Endometrium (tissue), 2 donors: ENCODE measurements at regions not wholly inside any gene's neighbourhood (a gene's known extent, or its start where the extent isn't known, plus 50 kb on each side); places are given as distances from the start of the nearest gene placed in this dataset.
"Not testable (repeated sequence)": the region's sequence is repeated elsewhere in the genome, so short reads cannot be mapped to it uniquely, and the experiment has no call there.

ENCODE experiments used
- FAIRE-seq: peaks from 2 replicates; lab custom pipeline; 2012; peaks lifted over from hg19 to GRCh38; lab: Jason Lieb, UNC
- donor health status: control.
- donor health status: control.

GRCh38 chr1:217921126-217921904 is 290.2 kb downstream of the SPATA17 start:
- FAIRE-seq: no peak

GRCh38 chr1:217924924-217925323 is 293.8 kb downstream of the SPATA17 start:
- FAIRE-seq: no peak

- no peak for FAIRE-seq
These were observed 298.2 kb downstream of the SPATA17 start for GRCh38 chr1:217929213-217929885.

GRCh38 chr1:217943361-217943760 is 312.2 kb downstream of the SPATA17 start:
- no peak for FAIRE-seq

- no peak for FAIRE-seq
These were observed 313.4 kb downstream of the SPATA17 start for GRCh38 chr1:217944550-217944949.

- FAIRE-seq: no peak
These were observed 315.4 kb downstream of the SPATA17 start for GRCh38 chr1:217946511-217946910.

GRCh38 chr1:217948741-217949140 is 317.6 kb downstream of the SPATA17 start:
- FAIRE-seq: no peak

- FAIRE-seq: no peak
These were observed 322.2 kb downstream of the SPATA17 start for GRCh38 chr1:217953330-217953729.

GRCh38 chr1:217953922-217954321 is 322.8 kb downstream of the SPATA17 start:
- FAIRE-seq: no peak

GRCh38 chr1:217955723-217956122 is 324.6 kb downstream of the SPATA17 start:
- no peak for FAIRE-seq

GRCh38 chr1:217965156-217965786 is 319.8 kb upstream of the RRP15 start:
- FAIRE-seq: no peak

GRCh38 chr1:217968085-217968484 is 317.0 kb upstream of the RRP15 start:
- no peak for FAIRE-seq

- FAIRE-seq: no peak
These were observed 315.7 kb upstream of the RRP15 start for GRCh38 chr1:217969428-217969827.

- FAIRE-seq: no peak
These were observed 307.1 kb upstream of the RRP15 start for GRCh38 chr1:217977943-217978342.

- FAIRE-seq: no peak
These were observed 303.7 kb upstream of the RRP15 start for GRCh38 chr1:217981430-217981829.

- FAIRE-seq: no peak
These were observed 302.6 kb upstream of the RRP15 start for GRCh38 chr1:217982331-217983050.

GRCh38 chr1:217983051-217983375 is 302.1 kb upstream of the RRP15 start:
- no peak for FAIRE-seq

- FAIRE-seq: no peak
These were observed 299.5 kb upstream of the RRP15 start for GRCh38 chr1:217985641-217986040.

GRCh38 chr1:217989510-217989909 is 295.6 kb upstream of the RRP15 start:
- no peak for FAIRE-seq

GRCh38 chr1:217993439-217993838 is 291.7 kb upstream of the RRP15 start:
- FAIRE-seq: no peak

- not testable (repeated sequence) for FAIRE-seq
These were observed 276.8 kb upstream of the RRP15 start for GRCh38 chr1:218008296-218008695.

GRCh38 chr1:218015106-218015505 is 270.0 kb upstream of the RRP15 start:
- FAIRE-seq: not testable (repeated sequence)
